IPS-15b (cell line): ENCODE measurements at regions not wholly inside any gene's neighbourhood (a gene's known extent, or its start where the extent isn't known, plus 50 kb on each side); places are given as distances from the start of the nearest gene placed in this dataset.
"Not testable (repeated sequence)": the region's sequence is repeated elsewhere in the genome, so short reads cannot be mapped to it uniquely, and the experiment has no call there.

ENCODE experiments used
- H3K27me3 ChIP-seq: one replicate; pipeline ENCODE4 v1.6.1; 2013; ENCODE audit warnings: low read length; ENCODE audit not compliant: control insufficient read depth, insufficient read depth
- H3K36me3 ChIP-seq: one replicate; pipeline ENCODE4 v1.6.1; 2013; ENCODE audit warnings: low read length; ENCODE audit not compliant: control insufficient read depth, insufficient read depth
- H3K4me1 ChIP-seq: one replicate; pipeline ENCODE4 v1.6.1; 2013; ENCODE audit warnings: mild to moderate bottlenecking, low read length; ENCODE audit not compliant: control insufficient read depth, insufficient read depth
- H3K4me3 ChIP-seq: one replicate; pipeline ENCODE4 v1.5.1; 2013; ENCODE audit warnings: low read depth, low read length
- H3K9ac ChIP-seq: one replicate; pipeline ENCODE4 v1.6.1; 2013; ENCODE audit warnings: low read depth, mild to moderate bottlenecking, low read length
- H3K9me3 ChIP-seq: one replicate; pipeline ENCODE4 v1.6.1; 2013; ENCODE audit warnings: mild to moderate bottlenecking, low read length; ENCODE audit not compliant: control insufficient read depth, insufficient read depth

DNA sequence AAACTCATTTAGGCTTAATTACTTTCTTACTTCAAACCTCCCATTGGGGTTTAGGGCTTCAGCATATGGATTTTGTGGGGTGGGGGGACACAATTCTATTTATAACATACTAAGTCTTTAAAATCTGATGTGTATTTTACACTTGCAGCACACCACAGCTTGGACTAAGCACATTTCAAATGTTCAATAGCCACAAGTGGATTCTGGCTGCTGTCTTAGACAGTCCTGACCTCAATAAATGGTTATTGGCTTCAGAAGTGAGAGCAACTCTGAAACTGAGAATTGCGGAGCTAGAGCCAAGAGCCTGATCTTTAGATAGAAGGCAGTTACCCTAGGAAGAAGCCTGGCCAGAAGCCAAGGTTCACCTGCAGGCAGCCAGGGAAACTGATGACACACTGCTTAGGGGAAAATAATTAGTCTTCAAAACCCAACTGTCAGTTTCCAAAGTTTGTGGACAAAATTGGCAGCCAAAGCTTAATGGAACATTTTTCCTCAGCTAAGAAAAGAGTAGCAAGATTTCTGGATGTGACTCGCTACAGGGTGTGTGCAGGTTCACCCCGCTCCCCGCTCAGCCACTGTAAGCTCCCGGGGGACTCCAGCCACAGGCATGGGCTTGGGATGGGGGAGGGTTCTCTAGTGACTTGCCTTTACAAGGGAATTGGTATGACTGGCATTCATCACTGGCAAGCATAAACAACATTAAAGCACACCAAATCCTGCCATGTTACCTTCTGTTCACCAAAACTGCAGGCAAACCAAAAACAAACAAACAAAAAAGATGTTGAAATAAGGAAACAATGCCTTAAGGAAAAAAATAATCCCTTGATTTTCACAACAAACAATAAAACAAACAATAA, 219.8 kb downstream of the TFAP2A start:
- no peaks in the 10 kb centered on the region for H3K27me3 ChIP-seq
- H3K9ac ChIP-seq = no peak overlapping the region
- H3K36me3 ChIP-seq = no peaks in the 10 kb centered on the region
- no peaks in the 10 kb centered on the region for H3K9me3 ChIP-seq
- H3K4me1 ChIP-seq = no peaks in the 10 kb centered on the region
- no peak overlapping the region for H3K4me3 ChIP-seq

DNA sequence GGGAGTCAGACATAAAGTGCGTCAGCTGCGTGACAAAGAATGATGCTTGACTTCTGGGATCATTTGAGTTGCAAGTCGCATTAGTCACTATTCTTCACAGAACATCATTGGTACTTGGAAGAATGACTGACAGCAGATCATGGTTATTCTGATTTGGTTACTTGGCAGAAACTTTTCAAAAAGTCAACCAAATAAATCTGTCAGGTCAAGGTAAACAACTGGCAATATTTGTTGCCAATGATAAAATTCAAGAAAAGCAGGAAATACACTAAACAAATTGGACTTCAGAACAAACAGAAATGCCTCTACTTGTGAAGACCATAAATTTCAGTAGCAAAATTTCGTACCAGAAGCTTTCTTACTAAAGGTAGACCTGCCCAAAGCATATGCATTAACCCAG, 221.6 kb downstream of the TFAP2A start:
- no peaks in the 10 kb centered on the region for H3K27me3 ChIP-seq
- H3K9ac ChIP-seq = no peak overlapping the region
- H3K9me3 ChIP-seq = no peaks in the 10 kb centered on the region
- no peaks in the 10 kb centered on the region for H3K36me3 ChIP-seq
- H3K4me3 ChIP-seq = no peak overlapping the region
- no peaks in the 10 kb centered on the region for H3K4me1 ChIP-seq

DNA sequence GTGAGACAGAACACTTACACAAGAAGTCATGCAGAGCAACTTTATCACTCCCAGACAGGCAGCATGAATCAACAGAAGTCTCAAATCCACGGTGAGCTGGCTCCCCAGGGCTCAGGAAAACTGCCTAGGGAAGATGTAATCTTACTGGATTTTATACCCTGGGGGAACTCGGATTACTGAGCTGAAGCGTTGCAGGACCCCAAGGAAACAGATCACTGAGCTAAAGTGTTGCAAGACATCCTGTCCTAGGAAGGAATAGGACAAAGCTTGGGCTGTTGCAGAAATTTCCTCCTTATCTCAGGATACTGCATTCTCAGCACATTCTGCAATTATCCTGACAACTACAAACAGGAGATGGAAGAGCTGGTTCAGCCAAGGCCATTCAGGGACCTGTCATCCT, 224.8 kb downstream of the TFAP2A start:
- no peak overlapping the region for H3K4me3 ChIP-seq
- no peak overlapping the region for H3K9ac ChIP-seq
- H3K9me3 ChIP-seq = no peaks in the 10 kb centered on the region
- H3K36me3 ChIP-seq = no peaks in the 10 kb centered on the region
- no peaks in the 10 kb centered on the region for H3K27me3 ChIP-seq
- H3K4me1 ChIP-seq = no peaks in the 10 kb centered on the region

DNA sequence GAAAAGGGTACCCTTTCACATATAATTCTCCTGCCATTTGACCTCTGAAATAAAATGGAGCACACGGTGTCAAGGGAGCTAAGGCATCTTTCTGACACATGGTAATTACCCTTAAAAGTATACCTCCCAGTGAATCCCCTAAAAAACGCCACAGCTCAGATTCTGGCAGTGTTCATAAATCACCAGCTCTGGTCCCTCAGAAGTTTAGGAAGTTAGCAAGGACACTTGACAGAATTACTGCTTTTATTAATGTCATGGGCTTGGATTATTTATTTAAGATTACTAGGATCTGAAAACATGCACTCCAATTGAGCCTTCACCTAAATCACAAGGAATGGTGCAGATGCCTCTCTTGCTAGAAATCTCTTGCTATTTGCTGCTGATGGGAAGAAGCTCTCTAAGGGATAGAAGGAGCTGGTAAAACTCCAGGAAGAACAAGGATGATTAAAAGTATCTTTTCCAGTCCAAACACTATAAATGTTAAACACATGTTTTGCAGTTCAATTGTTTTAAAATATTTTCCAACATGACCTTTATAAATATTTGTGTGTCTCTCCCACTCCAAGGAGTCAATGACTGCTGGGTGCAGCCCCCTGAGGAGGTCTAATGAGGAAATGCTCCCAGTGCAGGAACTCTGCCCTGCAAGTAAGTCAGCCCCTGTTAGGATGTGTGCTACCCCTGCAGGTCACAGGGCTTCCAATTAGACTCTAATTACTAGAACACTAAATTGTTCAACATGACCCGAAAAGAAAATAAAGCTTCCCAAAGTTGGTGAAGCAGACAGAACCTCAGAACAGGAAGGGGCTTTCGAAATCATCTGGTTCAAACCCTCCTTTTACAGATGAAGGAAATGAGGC, 230.3 kb downstream of the TFAP2A start:
- no peak overlapping the region for H3K4me3 ChIP-seq
- no peaks in the 10 kb centered on the region for H3K9me3 ChIP-seq

DNA sequence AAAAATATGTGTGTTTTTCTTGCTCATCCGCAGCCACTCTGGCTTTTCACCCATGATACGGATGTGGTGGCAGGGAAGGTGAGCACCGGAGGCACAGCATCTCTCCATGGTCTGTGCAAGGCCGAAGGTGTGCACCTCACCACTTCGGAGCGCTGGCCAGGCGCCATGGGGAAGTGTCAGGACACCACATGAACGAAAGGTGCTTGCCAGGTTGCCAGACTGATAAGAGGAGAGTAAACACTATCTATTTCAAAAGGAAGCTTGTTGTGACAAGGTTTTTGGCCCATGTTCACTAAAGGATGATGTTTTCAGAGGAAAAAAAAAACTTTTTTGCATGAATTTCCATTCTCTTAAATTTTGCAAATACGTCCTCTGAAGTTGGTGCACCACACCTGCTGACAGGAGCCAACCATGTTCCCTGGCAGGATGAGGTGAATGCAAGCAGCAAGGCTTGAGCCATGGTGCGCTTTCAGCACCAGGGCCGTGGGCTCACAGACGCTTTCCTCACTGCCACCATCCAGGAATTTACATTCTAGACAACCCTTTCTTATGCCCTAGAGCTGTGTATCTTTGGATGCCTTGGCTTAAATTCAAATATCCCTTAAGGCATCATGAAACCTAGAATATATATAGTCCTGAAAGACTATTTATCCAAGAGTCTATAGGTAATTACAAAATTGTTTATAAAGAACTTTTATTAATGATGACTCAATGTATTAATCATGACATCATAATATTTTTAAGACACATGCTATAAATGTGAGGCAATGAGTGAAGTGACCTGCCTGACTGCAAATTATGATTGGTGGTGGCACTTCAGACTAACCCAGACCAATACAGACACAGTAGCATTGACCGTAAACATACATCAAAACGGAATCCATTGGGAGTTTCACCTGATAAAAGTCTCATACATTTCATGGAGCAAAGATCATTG, 234.5 kb downstream of the TFAP2A start:
- Histone ChIP-seq H3K27me3 (no peaks in the 10 kb centered on the region), H3K36me3 (no peaks in the 10 kb centered on the region), H3K4me1 (no peaks in the 10 kb centered on the region), H3K4me3 (no peak overlapping the region), H3K9ac (no peak overlapping the region), H3K9me3 (no peaks in the 10 kb centered on the region)

More for the DNA sequence above, 230.3 kb downstream of the TFAP2A start:
- no peaks in the 10 kb centered on the region for H3K4me1 ChIP-seq
- H3K36me3 ChIP-seq = no peaks in the 10 kb centered on the region
- H3K9ac ChIP-seq = no peak overlapping the region
- no peaks in the 10 kb centered on the region for H3K27me3 ChIP-seq

DNA sequence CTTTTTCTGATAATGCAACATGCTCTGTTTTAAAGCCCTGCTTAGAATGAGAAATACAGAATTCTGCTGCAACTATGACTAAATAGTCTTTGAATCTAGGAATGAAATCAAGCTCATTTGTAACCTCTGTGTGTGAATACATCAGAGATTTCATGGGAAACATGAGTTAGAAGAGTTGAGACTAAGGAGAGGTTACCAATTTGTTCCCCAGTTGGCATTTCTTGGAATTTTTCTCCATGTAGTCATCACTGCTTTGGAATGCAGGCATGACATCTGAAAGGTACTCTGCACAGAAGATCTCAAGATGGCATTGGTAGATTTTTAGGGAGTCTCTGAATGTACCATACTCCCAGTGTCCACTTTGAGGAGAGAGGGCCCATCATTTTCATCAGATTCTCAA, 237.2 kb downstream of the TFAP2A start:
- Histone ChIP-seq H3K4me1 (no peaks in the 10 kb centered on the region), H3K4me3 (no peak overlapping the region), H3K9ac (no peak overlapping the region), H3K36me3 (no peaks in the 10 kb centered on the region), H3K27me3 (no peaks in the 10 kb centered on the region), H3K9me3 (no peaks in the 10 kb centered on the region)

DNA sequence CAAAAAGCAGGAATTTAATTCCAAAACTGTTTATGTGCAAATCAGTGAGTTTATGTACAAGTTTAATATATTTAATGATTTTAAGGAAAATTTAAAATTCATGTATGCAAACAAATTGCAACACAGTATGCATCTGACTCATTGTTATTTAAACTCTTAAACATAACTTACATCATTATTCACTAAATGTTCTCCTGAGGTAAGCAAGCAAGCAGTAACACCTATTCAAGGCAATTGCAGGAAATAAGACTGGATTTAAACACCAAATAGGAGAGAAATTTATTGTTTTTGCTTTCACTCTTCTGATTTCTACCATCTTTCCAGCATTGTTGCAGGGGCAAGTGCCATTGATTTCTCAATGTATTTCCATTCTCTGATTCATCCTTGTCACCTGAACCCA, 239.5 kb downstream of the TFAP2A start:
- no peaks in the 10 kb centered on the region for H3K27me3 ChIP-seq
- H3K9ac ChIP-seq = no peak overlapping the region
- H3K4me1 ChIP-seq = no peaks in the 10 kb centered on the region
- H3K36me3 ChIP-seq = no peaks in the 10 kb centered on the region
- H3K4me3 ChIP-seq = no peak overlapping the region
- no peaks in the 10 kb centered on the region for H3K9me3 ChIP-seq

DNA sequence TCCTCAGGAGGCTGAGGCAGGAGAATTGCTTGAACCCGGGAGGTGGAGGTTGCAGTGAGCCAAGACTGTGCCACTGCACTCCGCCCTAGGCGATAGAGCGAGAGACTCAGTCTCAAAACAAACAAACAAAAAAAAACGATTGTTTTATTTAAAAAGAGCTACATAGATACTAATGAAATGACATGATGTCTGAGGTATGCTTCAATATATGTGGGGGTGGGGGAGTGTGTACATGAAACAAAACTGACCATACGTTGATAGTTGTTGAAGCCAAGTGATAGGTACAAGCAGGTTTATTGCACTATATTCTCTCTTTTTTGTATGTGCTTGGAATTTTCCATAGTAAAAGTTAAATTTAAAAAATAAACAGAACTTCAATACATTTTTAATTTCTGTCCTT, 240.1 kb downstream of the TFAP2A start:
- H3K9me3 ChIP-seq = no peaks in the 10 kb centered on the region
- H3K27me3 ChIP-seq = no peaks in the 10 kb centered on the region
- H3K4me1 ChIP-seq = no peaks in the 10 kb centered on the region
- H3K36me3 ChIP-seq = no peaks in the 10 kb centered on the region
- no peak overlapping the region for H3K9ac ChIP-seq
- no peak overlapping the region for H3K4me3 ChIP-seq

DNA sequence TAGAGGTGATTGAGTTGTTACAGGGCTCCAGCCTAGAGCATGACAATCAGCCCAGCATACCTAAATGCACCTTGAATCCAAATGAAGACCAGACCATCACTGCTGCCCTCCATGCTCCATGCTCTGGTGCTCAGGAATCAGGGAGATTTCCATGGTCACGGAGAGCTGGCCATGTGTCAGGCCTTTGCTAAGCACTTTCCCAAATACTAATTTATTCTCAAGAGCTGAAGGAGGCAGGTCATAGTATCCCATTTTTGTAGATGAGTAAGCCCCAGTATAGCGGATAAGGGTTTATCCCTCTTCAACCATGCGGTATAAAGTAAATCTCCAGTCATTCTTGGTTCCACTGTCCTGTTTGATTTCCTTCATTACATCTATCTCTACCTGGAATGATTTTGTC, 240.8 kb downstream of the TFAP2A start:
- Histone ChIP-seq H3K9me3 (no peaks in the 10 kb centered on the region), H3K4me1 (no peaks in the 10 kb centered on the region), H3K4me3 (no peak overlapping the region), H3K36me3 (no peaks in the 10 kb centered on the region), H3K27me3 (no peaks in the 10 kb centered on the region), H3K9ac (no peak overlapping the region)

DNA sequence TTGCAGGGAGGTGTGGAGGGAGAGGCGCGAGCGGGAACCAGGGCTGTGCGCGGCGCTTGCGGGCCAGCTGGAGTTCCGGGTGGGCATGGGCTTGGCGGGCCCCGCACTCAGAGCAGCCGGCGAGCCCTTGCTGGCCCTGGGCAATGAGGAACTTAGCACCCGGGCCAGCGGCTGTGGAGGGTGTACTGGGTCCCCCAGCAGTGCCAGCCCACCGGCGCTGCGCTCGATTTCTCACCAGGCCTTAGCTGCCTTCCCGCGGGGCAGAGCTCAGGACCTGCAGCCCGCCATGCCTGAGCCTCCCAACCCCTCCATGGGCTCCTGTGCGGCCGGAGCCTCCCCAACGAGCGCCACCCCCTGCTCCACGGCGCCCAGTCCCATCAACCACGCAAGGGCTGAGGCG, 243.2 kb downstream of the TFAP2A start:
- H3K36me3 ChIP-seq, H3K4me3 ChIP-seq, H3K9me3 ChIP-seq, H3K27me3 ChIP-seq, H3K9ac ChIP-seq, H3K4me1 ChIP-seq: not testable (repeated sequence)

DNA sequence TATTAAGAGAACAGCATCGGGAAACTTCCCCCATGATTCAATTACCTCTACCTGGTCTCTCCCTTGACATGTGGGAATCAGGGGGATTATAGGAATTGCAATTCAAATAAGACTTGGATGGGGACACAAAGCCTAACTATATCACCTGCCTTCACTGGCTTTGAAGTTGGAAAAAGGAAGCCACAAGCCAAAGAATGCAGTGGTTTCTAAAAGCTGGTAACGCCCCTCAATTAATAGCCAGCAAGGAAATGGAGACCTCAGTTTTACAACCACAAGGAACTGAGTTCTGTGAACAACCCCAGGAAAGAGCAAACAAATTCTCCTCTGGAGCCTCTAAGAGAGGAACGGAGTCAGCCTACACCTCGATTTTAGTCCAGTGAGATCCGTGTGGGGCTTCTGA, 244.1 kb downstream of the TFAP2A start:
- H3K36me3 ChIP-seq = no peaks in the 10 kb centered on the region
- no peak overlapping the region for H3K9ac ChIP-seq
- no peaks in the 10 kb centered on the region for H3K27me3 ChIP-seq
- H3K9me3 ChIP-seq = no peaks in the 10 kb centered on the region
- H3K4me3 ChIP-seq = no peak overlapping the region
- no peaks in the 10 kb centered on the region for H3K4me1 ChIP-seq
